Breast epithelium (tissue), 4 donors: ENCODE measurements at regions not wholly inside any gene's neighbourhood (a gene's known extent, or its start where the extent isn't known, plus 50 kb on each side); places are given as distances from the start of the nearest gene placed in this dataset.
"Not testable (repeated sequence)": the region's sequence is repeated elsewhere in the genome, so short reads cannot be mapped to it uniquely, and the experiment has no call there.

ENCODE experiments used
- DNase-seq, 2 donors: peaks; one replicate each; pipeline ENCODE4 v3.0.0-alpha.2; 2019; ENCODE audit warnings: low spot score in 2 of 2
- H3K27ac ChIP-seq, 2 donors: fragments of 200-600 bp; sonication (generic) in 1 of 2; one replicate each; pipeline ENCODE4 v1.5.1; 2016 to 2019; ENCODE audit warnings: mild to moderate bottlenecking in 1 of 2
- H3K27me3 ChIP-seq, 2 donors: fragments of 200-600 bp; sonication (generic) in 1 of 2; one replicate each; pipeline versions ENCODE4 v1.5.1 to v1.6.0; 2017 to 2019; ENCODE audit warnings: control low read depth in 1 of 2, mild to moderate bottlenecking in 1 of 2
- H3K36me3 ChIP-seq: fragments of 200-600 bp; one replicate; pipeline ENCODE4 v1.5.1; 2019
- H3K4me1 ChIP-seq, 2 donors: fragments of 200-600 bp; sonication (generic); one replicate each; pipeline ENCODE4 v1.5.1; 2016 to 2019; ENCODE audit warnings: control low read depth in 1 of 2
- H3K4me3 ChIP-seq, 3 donors: fragments of 200-600 bp; sonication (generic); 1 replicate in 2 of 3; 2 replicates in 1 of 3; pipeline ENCODE4 v1.5.1; 2016 to 2019; ENCODE audit warnings: mild to moderate bottlenecking in 3 of 3, moderate library complexity in 2 of 3
- H3K9me3 ChIP-seq, 2 donors: fragments of 200-600 bp; sonication (generic) in 1 of 2; one replicate each; pipeline ENCODE4 v1.5.1; 2016 to 2019; ENCODE audit warnings: control low read depth in 1 of 2
- CTCF ChIP-seq, 3 donors: fragments of 450-650 bp; IDR thresholded peaks; one replicate each; pipeline ENCODE4 v1.5.1; 2016 to 2017; ENCODE audit warnings: antibody characterized with exemption in 3 of 3, mild to moderate bottlenecking in 3 of 3, moderate library complexity in 3 of 3
- POLR2A ChIP-seq: fragments of 450-650 bp; IDR thresholded peaks from one replicate; pipeline ENCODE4 v1.6.1; 2016; ENCODE audit warnings: antibody characterized with exemption, mild to moderate bottlenecking, moderate library complexity
- POLR2AphosphoS5 ChIP-seq, 3 donors: sonication (generic); formaldehyde crosslinking; IDR thresholded peaks; one replicate each; pipeline ENCODE4 v1.6.1; 2017; ENCODE audit warnings: antibody characterized with exemption in 3 of 3
- intact Hi-C: fragments of 100-400 bp; cut with DNase I; formaldehyde crosslinking; loops from one replicate; pipeline ENCODE4 v1.15.1; 2023; ENCODE audit warnings: low total_unique reads

- Histone ChIP-seq H3K27ac (no peak overlapping the region), H3K36me3 (no peaks in the 10 kb centered on the region), H3K4me1 (no peaks in the 10 kb centered on the region), H3K4me3 (no peak overlapping the region), H3K27me3 (no peaks in the 10 kb centered on the region), H3K9me3 (peaks cover 3 to 13% of the 10 kb centered on the region in 2 donors)
- intact Hi-C loops: no loop called here
- no peak for DNase-seq
- TF ChIP-seq POLR2A (no peak), CTCF (IDR thresholded peaks at IDR 0.05) (no peak), POLR2AphosphoS5 (IDR thresholded peaks at IDR 0.05) (no peak)
Measured at GRCh38 chr4:15171725-15172124, 169.4 kb downstream of the CPEB2 start.

DNA sequence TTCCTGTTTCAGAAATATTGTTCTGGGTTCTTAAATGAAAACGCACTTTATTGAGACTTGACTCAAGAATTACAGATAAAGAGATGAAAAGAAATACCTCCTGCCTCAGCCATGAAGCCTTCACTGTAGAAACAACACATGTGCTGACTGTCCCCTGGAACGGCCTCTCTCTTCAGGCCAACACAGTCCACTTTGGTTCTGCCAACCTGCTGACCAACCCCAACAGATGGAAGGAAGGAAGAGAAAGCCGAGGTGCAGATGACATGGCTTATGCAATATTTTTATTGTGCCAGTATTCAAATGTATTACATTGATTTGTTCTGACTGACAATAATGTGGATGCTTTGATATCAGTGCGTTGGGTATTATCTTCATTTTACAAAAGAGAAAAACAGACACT lies 171.0 kb downstream of the CPEB2 start:
- intact Hi-C loops: no loop called here
- H3K27ac ChIP-seq: no peak overlapping the region
- no peak for DNase-seq
- TF ChIP-seq CTCF (IDR thresholded peaks at IDR 0.05) (no peak), POLR2AphosphoS5 (IDR thresholded peaks at IDR 0.05) (no peak), POLR2A (no peak)
- H3K9me3 ChIP-seq: peaks cover 3 to 13% of the 10 kb centered on the region in 2 donors
- H3K27me3 ChIP-seq: no peaks in the 10 kb centered on the region
- no peaks in the 10 kb centered on the region for H3K36me3 ChIP-seq
- H3K4me3 ChIP-seq: no peak overlapping the region
- no peaks in the 10 kb centered on the region for H3K4me1 ChIP-seq

DNA sequence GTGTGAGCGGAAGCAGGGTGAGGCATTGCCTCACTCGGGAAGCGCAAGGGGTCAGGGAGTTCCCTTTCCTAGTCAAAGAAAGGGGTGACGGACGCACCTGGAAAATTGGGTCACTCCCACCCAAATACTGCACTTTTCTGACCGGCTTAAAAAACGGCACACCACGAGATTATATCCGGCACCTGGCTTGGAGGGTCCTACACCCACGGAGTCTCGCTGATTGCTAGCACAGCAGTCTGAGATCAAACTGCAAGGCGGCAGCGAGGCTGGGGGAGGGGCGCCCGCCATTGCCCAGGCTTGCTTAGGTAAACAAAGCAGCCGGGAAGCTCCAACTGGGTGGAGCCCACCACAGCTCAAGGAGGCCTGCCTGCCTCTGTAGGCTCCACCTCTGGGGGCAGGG lies 171.9 kb downstream of the CPEB2 start:
- H3K4me3 ChIP-seq, intact Hi-C loops: not testable (repeated sequence)

DNA sequence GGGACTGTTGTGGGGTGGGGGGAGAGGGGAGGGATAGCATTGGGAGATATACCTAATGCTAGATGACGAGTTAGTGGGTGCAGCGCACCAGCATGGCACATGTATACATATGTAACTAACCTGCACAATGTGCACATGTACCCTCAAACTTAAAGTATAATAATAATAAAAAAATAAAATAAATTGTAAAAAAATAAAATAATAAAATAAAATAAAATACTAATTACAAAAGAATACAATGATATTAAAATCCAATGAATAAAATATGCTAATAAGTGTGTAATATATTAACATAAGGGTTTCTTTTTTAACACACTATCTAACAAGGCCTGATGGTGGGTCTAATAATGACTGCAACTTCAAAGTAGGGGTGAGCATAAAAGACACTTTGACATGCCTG lies 177.6 kb downstream of the CPEB2 start:
- H3K36me3 ChIP-seq, H3K4me3 ChIP-seq, H3K27ac ChIP-seq, intact Hi-C loops, DNase-seq, H3K9me3 ChIP-seq, H3K4me1 ChIP-seq, H3K27me3 ChIP-seq: not testable (repeated sequence)

More for the DNA sequence above, 171.9 kb downstream of the CPEB2 start:
- H3K27me3 ChIP-seq, H3K27ac ChIP-seq, DNase-seq, H3K4me1 ChIP-seq, H3K36me3 ChIP-seq: not testable (repeated sequence)
- peaks cover 3 to 13% of the 10 kb centered on the region in 2 donors for H3K9me3 ChIP-seq

DNA sequence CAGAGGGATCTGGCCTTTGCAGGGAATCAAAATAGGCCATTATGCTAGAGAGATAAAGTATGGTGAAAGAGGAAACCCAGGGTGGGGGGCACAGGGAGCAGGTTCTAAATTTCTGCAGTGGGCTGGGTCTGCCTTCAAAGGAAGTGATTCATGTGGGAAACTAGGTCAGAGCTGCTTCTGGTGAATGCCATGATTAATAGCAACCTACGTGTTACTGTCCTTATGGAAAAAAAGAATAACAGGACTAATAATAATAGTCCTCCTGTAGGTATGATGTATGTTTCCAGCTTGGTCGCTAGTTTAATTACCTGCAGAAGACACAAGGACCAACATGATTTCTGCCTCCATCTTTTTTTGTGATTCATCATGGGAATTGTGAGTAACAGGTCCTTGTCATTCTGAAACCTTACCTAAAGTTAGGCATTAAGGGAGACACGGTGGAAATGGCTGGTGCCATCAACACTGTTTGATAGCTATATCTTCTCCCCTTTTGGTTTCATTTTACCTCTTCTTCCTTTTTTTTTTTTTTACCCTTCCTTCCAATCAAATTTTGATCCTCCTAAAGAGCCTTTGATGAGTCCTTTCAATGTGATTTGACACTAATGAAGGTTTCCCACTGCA lies 180.4 kb downstream of the CPEB2 start:
- Histone ChIP-seq H3K27ac (no peak overlapping the region), H3K27me3 (no peaks in the 10 kb centered on the region), H3K4me1 (no peaks in the 10 kb centered on the region), H3K9me3 (no peaks in the 10 kb centered on the region), H3K36me3 (no peaks in the 10 kb centered on the region), H3K4me3 (no peak overlapping the region)
- DNase-seq: no peak
- TF ChIP-seq POLR2AphosphoS5 (IDR thresholded peaks at IDR 0.05): no peak
- TF ChIP-seq CTCF (IDR thresholded peaks at IDR 0.05): no peak
- no peak for TF ChIP-seq POLR2A
- intact Hi-C loops: no loop called here

DNA sequence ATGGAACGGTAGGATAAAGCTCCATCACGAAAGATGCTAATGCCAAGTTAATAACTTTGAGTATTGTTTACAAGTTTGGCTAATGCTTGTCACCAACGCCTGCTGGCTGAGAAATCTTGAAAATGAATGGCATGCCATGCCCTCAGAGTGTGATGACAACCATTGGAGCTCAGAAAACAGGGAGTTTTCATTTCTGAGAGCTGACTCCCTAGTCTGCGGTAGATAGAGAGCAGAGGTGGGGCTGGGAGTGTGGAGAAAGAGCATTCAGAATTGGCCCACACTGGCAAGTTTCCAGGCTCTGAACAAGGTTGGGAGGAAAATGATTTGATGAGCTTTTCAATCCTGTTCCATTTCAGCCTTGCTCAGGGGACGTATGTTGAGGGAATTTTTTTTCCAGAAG lies 183.9 kb downstream of the CPEB2 start:
- no peak overlapping the region for H3K4me3 ChIP-seq
- H3K27me3 ChIP-seq: no peaks in the 10 kb centered on the region
- H3K9me3 ChIP-seq: no peaks in the 10 kb centered on the region
- no peak for DNase-seq
- H3K27ac ChIP-seq: no peak overlapping the region
- TF ChIP-seq CTCF (IDR thresholded peaks at IDR 0.05) (no peak), POLR2A (no peak), POLR2AphosphoS5 (IDR thresholded peaks at IDR 0.05) (no peak)
- H3K4me1 ChIP-seq: no peaks in the 10 kb centered on the region
- no peaks in the 10 kb centered on the region for H3K36me3 ChIP-seq
- intact Hi-C loops: no loop called here
